ENCODE measurements at regions not wholly inside any gene's neighbourhood (a gene's known extent, or its start where the extent isn't known, plus 50 kb on each side); places are given as distances from the start of the nearest gene placed in this dataset.

DNA sequence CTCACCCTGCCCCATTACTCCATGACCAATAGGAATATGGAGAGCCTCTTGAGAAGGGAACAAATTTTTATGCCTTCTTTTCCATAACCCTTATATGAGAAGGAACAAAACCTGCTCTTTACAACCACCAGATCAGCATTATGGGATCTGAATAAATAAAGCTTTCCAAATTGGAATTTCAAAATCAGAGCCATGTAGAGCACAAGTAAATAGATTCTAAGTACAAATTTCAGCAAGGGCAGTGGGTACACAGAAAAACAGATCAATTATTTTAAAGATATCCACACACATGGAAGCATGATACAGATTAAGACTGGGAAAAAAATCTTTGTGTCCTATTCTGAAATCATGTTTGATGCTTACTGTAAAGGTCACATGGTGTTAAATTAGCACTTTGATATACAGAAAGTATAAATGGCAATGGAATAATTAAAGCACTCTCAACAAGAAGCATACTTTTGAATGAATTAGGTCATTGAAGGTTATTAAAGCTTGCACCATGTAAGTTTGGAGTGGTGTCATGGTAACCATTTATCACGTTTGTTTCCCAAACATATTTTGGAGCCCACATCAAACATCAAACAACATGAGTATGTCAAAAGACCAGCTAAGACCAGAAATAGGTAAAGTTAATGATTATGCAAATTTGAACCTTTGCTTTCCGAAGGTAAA lies 75.9 kb upstream of the AVPR1A start:
- Histone ChIP-seq H3K4me1 (ENCODE audit: control insufficient read depth in 2 of 2, insufficient read depth in 2 of 2, low read length in 2 of 2) (no peaks in the 10 kb centered on the region), H3K4me2 (replicated peaks; ENCODE audit: low read depth, low read length, poor library complexity, severe bottlenecking) (no peak overlapping the region), H3K79me2 (ENCODE audit: control insufficient read depth, insufficient read depth, low read length) (no peaks in the 10 kb centered on the region), H3K27ac (ENCODE audit: low read length in 2 of 2) (no peak overlapping the region), H2AFZ (ENCODE audit: insufficient read depth, low read depth, low read length, poor library complexity, severe bottlenecking) (no peak overlapping the region), H3K9me3 (ENCODE audit: control extremely low read depth in 1 of 3, control insufficient read depth in 2 of 3, insufficient read depth in 1 of 3, low read length in 2 of 3) (no peaks in the 10 kb centered on the region), H3K9ac (ENCODE audit: low read length) (no peak overlapping the region), H4K20me1 (ENCODE audit: control insufficient read depth, insufficient read depth, low read length, poor library complexity, severe bottlenecking) (no peaks in the 10 kb centered on the region), H3K27me3 (replicated peaks in 1 of 4; ENCODE audit: control extremely low read depth in 1 of 4, control insufficient read depth in 3 of 4, insufficient read depth in 4 of 4, low read length in 3 of 4) (no peaks in the 10 kb centered on the region), H3K4me3 (ENCODE audit: control extremely low read depth in 1 of 5, extremely low read depth in 1 of 5, insufficient read depth in 1 of 5, low read depth in 2 of 5, low read length in 4 of 5) (no peak overlapping the region), H3K36me3 (replicated peaks in 1 of 2; ENCODE audit: control extremely low read depth in 1 of 2, control insufficient read depth in 1 of 2, extremely low read depth in 1 of 2, insufficient read depth in 2 of 2, low read length in 1 of 2) (no peaks in the 10 kb centered on the region)
- DNase-seq (no peak), ATAC-seq (ENCODE audit: low read depth) (no peak)
- Mint-ChIP-seq H3K27me3 (no peaks in the 10 kb centered on the region), H3K27ac (no peak overlapping the region), H3K4me3 (no peak overlapping the region), H3K9me3 (ENCODE audit: insufficient read depth) (no peaks in the 10 kb centered on the region), H3K4me1 (no peaks in the 10 kb centered on the region)
- ChIA-PET POLR2A (no interaction called here), CTCF (no interaction called here)
- TF ChIP-seq EZH2 (IDR thresholded peaks at IDR 0.05; ENCODE audit: borderline replicate concordance, insufficient read depth, low read depth, low read length, poor library complexity, severe bottlenecking): no peak
- TF ChIP-seq CTCF (IDR thresholded peaks at IDR 0.05): no peak
- WGBS (ENCODE audit: insufficient coverage): no CpG with 5 or more reads among the region's 2 CpGs
- intact Hi-C loops (cut with micrococcal nuclease): no loop called here

GRCh38 chr12:63224396-63224795 lies 73.4 kb upstream of the AVPR1A start:
- Mint-ChIP-seq H3K27me3 (no peaks in the 10 kb centered on the region), H3K4me1 (no peaks in the 10 kb centered on the region), H3K4me3 (no peak overlapping the region), H3K27ac (no peak overlapping the region), H3K9me3 (ENCODE audit: insufficient read depth) (no peaks in the 10 kb centered on the region)
- Histone ChIP-seq H3K79me2 (ENCODE audit: control insufficient read depth, insufficient read depth, low read length) (no peaks in the 10 kb centered on the region), H2AFZ (ENCODE audit: insufficient read depth, low read depth, low read length, poor library complexity, severe bottlenecking) (no peak overlapping the region), H3K27me3 (replicated peaks in 1 of 4; ENCODE audit: control extremely low read depth in 1 of 4, control insufficient read depth in 3 of 4, insufficient read depth in 4 of 4, low read length in 3 of 4) (no peaks in the 10 kb centered on the region), H3K36me3 (replicated peaks in 1 of 2; ENCODE audit: control extremely low read depth in 1 of 2, control insufficient read depth in 1 of 2, extremely low read depth in 1 of 2, insufficient read depth in 2 of 2, low read length in 1 of 2) (no peaks in the 10 kb centered on the region), H3K4me1 (ENCODE audit: control insufficient read depth in 2 of 2, insufficient read depth in 2 of 2, low read length in 2 of 2) (no peaks in the 10 kb centered on the region), H3K4me2 (replicated peaks; ENCODE audit: low read depth, low read length, poor library complexity, severe bottlenecking) (no peak overlapping the region), H4K20me1 (ENCODE audit: control insufficient read depth, insufficient read depth, low read length, poor library complexity, severe bottlenecking) (no peaks in the 10 kb centered on the region), H3K4me3 (ENCODE audit: control extremely low read depth in 1 of 5, extremely low read depth in 1 of 5, insufficient read depth in 1 of 5, low read depth in 2 of 5, low read length in 4 of 5) (no peak overlapping the region), H3K9me3 (ENCODE audit: control extremely low read depth in 1 of 3, control insufficient read depth in 2 of 3, insufficient read depth in 1 of 3, low read length in 2 of 3) (no peaks in the 10 kb centered on the region), H3K27ac (ENCODE audit: low read length in 2 of 2) (no peak overlapping the region), H3K9ac (ENCODE audit: low read length) (no peak overlapping the region)
- ChIA-PET CTCF (no interaction called here), POLR2A (no interaction called here)
- intact Hi-C loops (cut with micrococcal nuclease): no loop called here
- DNase-seq (no peak), ATAC-seq (ENCODE audit: low read depth) (no peak)
- no CpG with 5 or more reads among the region's 1 CpG for WGBS (ENCODE audit: insufficient coverage)
- TF ChIP-seq CTCF (IDR thresholded peaks at IDR 0.05): no peak
- no peak for TF ChIP-seq EZH2 (IDR thresholded peaks at IDR 0.05; ENCODE audit: borderline replicate concordance, insufficient read depth, low read depth, low read length, poor library complexity, severe bottlenecking)

All from B cell (primary cell).